ENCODE measurements at regions not wholly inside any gene's neighbourhood (a gene's known extent, or its start where the extent isn't known, plus 50 kb on each side); places are given as distances from the start of the nearest gene placed in this dataset.

GRCh38 chrX:93454509-93454908 is 218.9 kb downstream of the NAP1L3 start:
- TF ChIP-seq, protein P1, sequence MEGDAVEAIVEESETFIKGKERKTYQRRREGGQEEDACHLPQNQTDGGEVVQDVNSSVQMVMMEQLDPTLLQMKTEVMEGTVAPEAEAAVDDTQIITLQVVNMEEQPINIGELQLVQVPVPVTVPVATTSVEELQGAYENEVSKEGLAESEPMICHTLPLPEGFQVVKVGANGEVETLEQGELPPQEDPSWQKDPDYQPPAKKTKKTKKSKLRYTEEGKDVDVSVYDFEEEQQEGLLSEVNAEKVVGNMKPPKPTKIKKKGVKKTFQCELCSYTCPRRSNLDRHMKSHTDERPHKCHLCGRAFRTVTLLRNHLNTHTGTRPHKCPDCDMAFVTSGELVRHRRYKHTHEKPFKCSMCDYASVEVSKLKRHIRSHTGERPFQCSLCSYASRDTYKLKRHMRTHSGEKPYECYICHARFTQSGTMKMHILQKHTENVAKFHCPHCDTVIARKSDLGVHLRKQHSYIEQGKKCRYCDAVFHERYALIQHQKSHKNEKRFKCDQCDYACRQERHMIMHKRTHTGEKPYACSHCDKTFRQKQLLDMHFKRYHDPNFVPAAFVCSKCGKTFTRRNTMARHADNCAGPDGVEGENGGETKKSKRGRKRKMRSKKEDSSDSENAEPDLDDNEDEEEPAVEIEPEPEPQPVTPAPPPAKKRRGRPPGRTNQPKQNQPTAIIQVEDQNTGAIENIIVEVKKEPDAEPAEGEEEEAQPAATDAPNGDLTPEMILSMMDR (conservative IDR thresholded peaks at IDR 0.05; ENCODE audit: low read depth in 2 of 2): no peak
- TF ChIP-seq EZH2 (IDR thresholded peaks at IDR 0.05; ENCODE audit: low read depth, unreplicated experiment) (no peak), POLR2AphosphoS5 (IDR thresholded peaks at IDR 0.05; ENCODE audit: low read depth) (no peak), EZH2phosphoT487 (IDR thresholded peaks at IDR 0.05; ENCODE audit: unreplicated experiment) (no peak), ZNF331 (CRISPR knock-in tag; IDR thresholded peaks at IDR 0.05; ENCODE audit: low read depth) (no peak), REST (IDR thresholded peaks at IDR 0.05; ENCODE audit: unreplicated experiment) (no peak), ZNF114 (CRISPR knock-in tag; IDR thresholded peaks at IDR 0.05) (no peak), CREB1 (CRISPR knock-in tag; IDR thresholded peaks at IDR 0.05; ENCODE audit: low read depth) (no peak), STAT1 (IDR thresholded peaks at IDR 0.05; ENCODE audit: unreplicated experiment) (no peak), JUNB (IDR thresholded peaks at IDR 0.05; ENCODE audit: unreplicated experiment) (no peak), NANOG (IDR thresholded peaks at IDR 0.05; ENCODE audit: borderline replicate concordance) (no peak)
- TF ChIP-seq, protein P2, sequence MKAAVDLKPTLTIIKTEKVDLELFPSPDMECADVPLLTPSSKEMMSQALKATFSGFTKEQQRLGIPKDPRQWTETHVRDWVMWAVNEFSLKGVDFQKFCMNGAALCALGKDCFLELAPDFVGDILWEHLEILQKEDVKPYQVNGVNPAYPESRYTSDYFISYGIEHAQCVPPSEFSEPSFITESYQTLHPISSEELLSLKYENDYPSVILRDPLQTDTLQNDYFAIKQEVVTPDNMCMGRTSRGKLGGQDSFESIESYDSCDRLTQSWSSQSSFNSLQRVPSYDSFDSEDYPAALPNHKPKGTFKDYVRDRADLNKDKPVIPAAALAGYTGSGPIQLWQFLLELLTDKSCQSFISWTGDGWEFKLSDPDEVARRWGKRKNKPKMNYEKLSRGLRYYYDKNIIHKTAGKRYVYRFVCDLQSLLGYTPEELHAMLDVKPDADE (IDR thresholded peaks at IDR 0.05): no peak

Data from GM23338 (cell line).